Hepatic stellate cell (primary cell): ENCODE measurements at regions not wholly inside any gene's neighbourhood (a gene's known extent, or its start where the extent isn't known, plus 50 kb on each side); places are given as distances from the start of the nearest gene placed in this dataset.
A peak's percentile ranks its signal among the peaks of the same experiment; 100 is the strongest.

Experiments
- DNase-seq: peaks from one replicate; pipeline ENCODE4 v3.0.0; 2011; ENCODE audit warnings: low spot score

- DNase-seq: no peak
These were observed 77.2 kb upstream of the ARHGEF7 start for GRCh38 chr13:111037927-111038326.

- no peak for DNase-seq
These were observed 78.4 kb upstream of the ARHGEF7 start for GRCh38 chr13:111036665-111037064.

GRCh38 chr13:111035861-111036260 is 79.2 kb upstream of the ARHGEF7 start:
- DNase-seq: no peak

DNA sequence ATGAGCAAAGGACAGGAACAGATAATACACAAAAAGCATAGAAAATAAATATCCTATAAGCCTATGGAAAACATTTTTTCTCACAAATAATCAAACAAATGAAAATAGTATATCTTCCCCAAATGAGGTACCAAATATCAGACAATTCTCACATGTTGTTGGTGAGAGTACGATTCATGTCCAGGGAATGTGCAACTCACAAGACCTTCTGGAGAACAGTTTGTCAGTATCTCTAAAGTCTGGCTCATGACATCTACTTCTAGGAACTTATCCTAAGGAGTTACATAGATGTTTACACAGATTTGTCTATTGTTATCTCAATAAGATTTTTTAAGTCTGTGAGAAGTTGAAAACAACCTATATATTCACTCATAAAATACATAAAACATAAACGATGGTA is 80.3 kb upstream of the ARHGEF7 start:
- peak; percentile 43 for DNase-seq

DNA sequence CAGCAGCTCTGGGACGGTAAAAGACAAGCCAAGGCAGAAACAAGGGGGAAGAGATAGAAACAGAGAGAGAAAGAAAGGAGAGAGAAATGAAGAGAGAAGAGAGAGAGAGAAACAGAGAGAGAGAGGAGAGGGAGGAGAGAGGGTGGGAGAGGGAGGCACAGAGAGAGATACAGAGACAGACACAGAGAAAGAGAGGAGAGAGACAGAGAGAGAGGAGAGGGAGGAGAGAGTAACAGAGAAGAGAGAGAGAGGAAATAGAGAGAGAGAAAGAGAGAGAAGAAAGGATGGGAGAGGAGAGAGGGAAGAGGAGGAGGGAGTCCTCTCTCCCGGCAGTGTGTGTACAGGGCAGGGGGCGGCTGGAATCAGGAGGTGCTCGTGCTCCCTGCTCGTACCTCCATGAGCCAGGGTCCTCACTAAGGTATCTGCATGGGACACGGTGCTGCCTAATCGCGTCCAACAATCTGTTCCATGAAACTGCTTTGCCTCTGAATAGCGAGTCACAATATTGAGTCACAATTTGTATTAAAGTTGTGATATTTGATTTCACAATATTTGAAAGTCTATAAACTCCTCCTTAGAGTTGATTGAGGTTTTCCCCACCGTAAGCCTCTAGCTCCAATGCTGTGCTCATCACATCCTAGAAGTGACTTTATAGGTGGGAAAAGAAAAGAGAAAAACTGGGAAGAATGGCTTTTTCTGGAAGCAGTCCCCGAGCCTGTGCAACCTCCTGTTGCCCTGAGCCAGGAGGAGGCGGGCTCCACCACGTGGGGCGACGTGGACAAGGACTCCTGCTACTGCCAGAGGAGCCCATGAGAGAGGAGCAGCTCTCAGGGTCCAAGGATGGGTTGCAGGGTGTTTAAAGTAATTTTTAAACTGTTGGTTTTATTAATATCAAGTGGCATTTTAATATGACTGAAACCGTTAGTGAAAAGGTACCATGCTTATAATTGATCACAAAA is 81.7 kb upstream of the ARHGEF7 start:
- DNase-seq: peak; percentile 21

DNA sequence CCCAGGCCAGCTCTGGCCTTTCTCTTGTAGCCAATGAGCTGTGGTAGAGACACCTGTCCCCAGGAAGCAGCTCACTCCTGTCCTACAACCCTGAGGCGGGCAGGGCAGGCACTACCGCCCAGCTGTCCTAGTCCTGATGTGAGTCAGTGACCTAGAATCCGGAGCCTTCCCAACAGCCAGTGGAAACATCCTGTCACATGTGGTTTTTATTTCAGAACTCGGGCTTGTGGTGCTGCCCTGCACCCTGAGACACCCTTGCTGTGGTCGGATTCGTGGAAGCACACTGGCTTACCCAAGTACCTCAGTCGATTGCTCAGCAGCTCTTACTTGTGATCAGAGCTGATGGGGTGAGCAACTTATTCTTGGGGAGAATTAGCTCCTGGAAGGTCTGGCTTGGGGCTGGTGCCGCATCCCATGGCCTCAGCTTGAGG is 83.6 kb upstream of the ARHGEF7 start:
- DNase-seq: peak; percentile 81

- DNase-seq: no peak
These were observed 85.0 kb upstream of the ARHGEF7 start for GRCh38 chr13:111029957-111030609.

DNA sequence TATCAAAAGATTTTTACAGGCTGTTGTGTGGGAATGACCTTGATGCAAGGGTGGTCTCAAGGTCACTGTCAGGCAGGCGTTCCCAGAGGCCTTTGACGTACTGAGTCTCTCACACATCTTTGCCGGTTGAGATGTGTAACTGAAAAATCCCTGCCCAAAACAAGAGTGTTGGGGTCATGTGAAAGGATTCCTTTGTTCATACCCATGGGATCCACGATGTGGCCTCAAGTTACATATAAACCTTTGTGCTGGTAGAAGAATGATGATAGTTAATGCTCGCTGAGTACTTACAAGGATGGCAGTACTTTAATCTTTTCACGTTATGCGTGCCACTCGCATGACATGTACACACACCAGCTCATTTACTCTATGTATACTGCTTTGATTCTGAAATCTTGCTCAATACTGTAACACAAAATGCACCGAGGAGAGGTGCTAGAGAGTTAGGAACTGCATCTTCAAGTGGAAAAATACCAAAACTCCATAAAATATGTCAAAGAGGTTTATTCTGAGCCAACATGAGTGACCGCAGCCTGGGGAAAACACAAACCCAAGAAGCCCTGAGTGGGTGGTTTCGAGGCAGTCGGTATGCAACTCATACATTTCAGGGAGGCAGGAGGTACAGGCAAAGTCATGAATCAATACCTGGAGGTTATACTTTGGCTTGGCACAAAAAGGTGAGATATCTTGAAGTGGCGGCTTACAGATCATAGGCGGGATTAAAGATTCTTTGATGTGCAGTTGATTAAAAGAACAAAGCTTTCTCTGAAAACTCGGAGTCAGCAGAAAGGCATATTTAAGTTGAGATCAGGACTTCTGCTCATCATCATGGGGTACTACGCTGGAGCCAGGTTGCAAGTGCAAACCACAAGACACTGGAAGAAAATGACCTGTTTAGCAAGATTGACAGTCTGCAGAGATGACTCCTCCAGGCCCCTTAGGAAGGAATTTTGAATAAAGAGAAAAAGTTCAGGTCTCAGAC is 87.4 kb upstream of the ARHGEF7 start:
- no peak for DNase-seq

DNA sequence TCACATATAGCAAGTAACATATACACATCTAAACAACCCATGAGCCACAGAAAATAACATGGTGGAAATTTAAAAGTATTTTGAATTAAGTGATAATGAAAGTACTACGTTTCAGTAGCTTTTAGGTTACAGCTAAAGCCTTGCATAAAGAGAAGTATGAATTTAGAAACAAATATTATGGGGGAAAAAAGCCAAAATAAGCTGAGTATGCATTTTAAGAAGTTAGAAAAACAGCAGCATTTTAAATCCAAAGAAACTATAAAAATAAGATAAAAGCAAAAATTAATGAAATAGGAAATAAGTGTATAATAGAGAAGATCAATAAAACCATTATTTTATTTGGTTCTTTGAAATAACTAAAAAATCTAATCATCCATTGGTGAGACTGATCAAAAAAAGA is 89.8 kb upstream of the ARHGEF7 start:
- DNase-seq: no peak

DNA sequence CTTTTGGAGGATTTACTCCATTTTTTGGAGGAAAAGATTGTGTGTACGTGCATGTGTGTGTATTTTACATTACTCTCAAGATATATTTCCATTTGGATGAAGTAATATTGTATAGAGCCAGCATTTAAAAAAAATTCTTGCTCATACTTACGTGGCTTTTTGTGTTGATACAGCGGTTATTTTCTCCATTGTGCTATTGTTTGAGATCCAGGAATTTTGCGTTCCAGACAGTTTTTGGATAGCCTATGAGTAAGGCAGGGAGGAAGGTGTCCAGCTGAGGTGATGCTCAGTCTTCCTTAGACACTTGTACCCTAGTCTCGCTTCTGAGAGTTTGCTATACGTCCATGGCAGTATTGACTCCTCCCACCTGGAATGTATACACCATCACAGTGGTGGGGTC is 92.2 kb upstream of the ARHGEF7 start:
- no peak for DNase-seq

GRCh38 chr13:111022241-111022640 is 92.9 kb upstream of the ARHGEF7 start:
- DNase-seq: no peak

- DNase-seq: no peak
These were observed 93.8 kb upstream of the ARHGEF7 start for GRCh38 chr13:111021270-111021669.

- no peak for DNase-seq
These were observed 94.6 kb upstream of the ARHGEF7 start for GRCh38 chr13:111020546-111020945.

- DNase-seq: no peak
These were observed 95.1 kb upstream of the ARHGEF7 start for GRCh38 chr13:111020021-111020420.

- DNase-seq: no peak
These were observed 97.2 kb upstream of the ARHGEF7 start for GRCh38 chr13:111017755-111018459.

GRCh38 chr13:111013196-111013595 is 98.3 kb upstream of the ANKRD10 start:
- no peak for DNase-seq

DNA sequence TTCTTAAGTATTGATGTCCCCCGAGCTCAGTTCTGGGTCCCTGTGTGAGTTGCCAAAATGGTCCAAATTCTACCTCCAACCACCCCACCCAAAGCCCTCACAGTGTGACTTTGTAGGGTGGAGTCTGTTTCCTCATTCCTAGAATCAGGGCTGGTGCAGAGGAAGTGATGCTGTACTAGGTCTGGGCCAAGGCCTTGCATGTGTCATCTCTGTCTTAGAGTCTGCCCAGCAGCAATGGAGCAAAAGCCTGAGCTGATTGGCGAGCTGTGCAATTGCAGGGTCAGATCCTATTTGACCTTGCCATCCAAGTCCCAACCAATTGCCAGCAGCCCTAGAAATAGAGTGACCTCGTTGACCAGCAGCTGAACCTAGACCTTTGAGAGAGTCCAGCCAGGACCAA is 97.0 kb upstream of the ANKRD10 start:
- no peak for DNase-seq

DNA sequence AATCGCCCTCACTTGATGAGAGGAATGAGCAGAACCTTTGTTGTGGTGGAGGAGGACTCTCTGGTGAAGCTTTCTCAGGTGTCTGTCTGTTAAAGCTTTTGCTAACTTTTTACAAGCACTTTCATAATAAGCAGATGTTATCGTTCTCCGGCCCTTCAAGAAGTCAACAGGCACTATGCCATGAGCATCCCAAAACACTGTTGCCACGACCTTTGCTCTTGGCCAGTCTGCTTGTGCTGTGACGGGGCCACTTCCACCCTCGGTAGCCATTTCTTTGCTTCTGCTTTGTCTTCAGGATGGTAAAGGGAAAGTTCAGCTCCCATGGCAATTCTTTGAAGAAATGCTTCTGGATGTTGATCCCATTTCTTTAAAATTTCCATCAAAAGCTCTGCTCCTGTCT is 93.5 kb upstream of the ANKRD10 start:
- DNase-seq: no peak

DNA sequence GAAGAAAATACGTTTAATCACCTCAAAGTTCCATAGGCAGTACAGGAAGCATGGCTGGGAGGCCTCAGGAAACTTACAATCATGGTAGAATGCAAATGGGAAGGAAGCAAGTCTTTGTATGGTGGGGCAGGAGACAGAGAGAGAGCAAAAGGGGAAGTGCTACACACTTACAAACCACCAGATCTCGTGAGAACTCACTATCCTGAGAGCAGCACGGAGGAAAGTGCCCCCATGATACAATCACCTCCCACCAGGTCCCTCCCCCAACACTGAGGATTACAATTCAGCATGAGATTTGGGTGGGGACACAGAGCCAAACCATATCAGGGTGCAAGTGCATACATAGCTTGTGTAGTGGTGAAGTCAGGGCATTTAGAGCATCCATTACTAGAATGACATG is 92.3 kb upstream of the ANKRD10 start:
- no peak for DNase-seq

DNA sequence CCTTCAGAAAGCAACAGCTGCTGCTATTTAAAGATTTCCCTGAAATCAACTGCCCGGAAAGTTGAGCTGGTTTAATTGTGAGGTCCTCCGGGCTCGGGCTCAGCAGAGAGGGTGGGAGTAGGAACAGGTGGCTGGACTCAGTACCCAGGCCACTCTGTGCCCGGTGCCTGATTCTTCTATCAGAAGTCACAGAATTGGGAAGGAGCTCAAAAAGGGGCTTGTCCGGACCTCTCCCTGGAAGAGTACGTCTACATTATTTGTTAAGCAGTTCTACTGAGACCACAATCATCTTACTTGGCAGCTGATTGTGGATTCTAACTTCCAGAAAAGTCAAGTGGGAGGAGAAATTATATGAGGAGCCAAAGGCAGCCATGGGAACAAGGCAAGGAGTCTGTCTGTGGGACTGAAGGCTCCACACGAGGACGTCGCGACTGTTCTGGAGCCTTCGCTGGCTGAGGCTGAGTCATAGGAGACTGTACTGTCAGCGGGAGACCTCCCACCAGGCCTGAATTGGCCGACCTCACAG is 91.7 kb upstream of the ANKRD10 start:
- peak; percentile 78 for DNase-seq

DNA sequence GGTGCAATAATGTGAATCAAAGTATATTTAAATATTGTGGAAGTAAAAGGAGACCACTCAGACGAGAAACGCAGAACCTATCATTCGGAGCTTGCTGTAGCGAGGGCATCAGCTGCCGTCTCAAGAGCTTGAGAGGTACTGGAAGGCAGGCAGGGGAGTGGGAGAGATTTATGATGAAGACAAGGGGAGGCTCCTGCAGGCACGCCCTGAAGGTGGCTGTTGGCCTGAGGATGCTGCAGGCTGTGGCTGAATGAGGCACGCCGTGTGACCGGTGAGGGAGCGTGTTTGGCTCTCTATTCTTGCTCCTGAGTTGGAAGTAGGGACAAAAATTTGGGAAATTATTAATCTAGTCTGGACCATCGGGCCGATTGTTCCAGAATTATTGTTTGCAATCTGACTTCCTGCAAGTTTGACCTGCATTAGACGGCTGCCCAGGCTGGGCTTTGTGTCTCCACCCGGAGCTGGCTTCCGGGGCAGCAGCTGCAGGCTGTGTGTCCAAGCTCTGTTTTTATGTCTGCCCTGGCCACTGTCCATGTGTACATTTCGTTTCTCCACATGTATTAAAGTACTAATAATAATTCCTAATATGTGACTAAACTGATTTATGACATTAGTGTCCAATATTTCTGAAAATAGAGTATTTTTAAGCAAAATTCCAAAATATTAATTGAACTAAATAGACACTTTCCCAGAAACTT is 91.1 kb upstream of the ANKRD10 start:
- peak; percentile 34 for DNase-seq
